GM21390 (cell line): ENCODE measurements at regions not wholly inside any gene's neighbourhood (a gene's known extent, or its start where the extent isn't known, plus 50 kb on each side); places are given as distances from the start of the nearest gene placed in this dataset.
"Not testable (repeated sequence)": the region's sequence is repeated elsewhere in the genome, so short reads cannot be mapped to it uniquely, and the experiment has no call there.

Experiments
- ATAC-seq: cut with Tn5 transposase; IDR thresholded peaks from one replicate; pipeline ENCODE4 v1.9.1; 2021; ENCODE audit not compliant: unreplicated experiment

DNA sequence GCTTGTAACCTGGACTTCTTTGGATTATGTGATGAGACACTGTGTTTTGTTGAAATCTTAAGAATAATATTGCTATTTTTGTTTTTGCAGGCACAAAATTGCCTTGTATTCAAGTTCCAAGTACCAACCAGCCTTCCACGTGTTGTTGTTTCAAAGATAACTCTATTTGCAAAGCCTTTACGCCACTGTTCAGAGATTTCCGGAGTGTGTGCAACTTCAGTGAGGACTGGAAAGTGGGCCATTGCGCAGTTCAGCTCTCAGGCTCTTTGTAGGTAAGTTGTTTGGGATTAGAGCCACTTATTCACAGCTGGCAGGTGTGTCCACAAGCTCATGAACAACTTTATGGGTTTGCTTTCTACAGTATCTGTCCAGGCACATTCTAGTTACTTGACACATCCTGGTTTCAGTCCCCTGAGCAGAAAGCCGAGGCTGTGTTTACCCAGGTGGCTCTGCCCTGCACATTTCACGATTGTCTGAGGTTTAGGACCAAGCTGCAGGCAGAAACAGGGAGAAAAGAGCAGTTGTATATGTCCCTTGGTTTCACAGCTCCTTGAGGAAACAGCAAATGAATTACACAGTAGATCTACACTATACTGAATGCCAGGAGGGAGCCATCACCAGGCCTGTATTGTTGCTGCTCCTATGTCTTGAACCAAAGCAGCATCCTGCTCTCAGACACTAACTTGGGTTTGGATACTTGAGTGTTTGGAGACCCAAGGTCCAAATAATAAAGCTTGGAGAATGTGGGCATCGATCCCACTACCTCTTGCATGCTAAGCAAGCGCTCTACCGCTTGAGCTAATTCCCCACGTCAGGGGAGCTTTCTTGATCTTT, 136.1 kb upstream of the ZNF322 start:
- not testable (repeated sequence) for ATAC-seq

DNA sequence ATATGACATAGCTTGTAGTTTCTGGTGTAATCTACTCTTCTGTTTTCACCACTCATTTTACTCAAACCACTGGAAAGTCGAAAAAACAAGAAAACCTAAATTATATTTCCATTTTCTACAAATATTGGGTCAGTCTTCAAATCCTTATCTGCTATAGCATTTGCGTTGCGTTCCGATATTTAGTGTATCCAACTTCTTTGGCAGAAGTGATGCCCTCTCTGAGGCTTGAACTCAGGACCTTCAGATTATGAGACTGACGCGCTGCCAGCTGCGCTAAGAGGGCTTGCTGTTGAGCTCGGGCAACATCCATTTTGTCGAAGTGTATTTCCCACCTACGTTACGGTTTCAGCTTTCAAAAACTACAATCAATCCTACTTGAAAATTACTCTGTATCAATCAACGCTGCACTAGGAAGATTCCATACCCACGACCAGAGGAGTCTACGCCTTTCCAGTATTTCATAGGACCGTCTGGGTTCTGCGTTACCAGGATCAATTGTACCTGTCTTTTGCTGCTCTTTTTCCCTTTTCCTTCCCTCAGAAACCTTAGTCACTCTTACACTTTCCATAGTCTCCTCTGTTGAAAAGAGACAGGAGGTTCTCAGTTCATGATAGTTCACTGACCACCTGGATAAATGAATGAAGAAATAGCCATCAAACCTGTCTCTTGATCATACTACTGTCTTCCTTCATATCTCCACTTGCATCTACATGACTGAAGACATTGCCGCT, 140.5 kb upstream of the ZNF322 start:
- ATAC-seq = not testable (repeated sequence)

DNA sequence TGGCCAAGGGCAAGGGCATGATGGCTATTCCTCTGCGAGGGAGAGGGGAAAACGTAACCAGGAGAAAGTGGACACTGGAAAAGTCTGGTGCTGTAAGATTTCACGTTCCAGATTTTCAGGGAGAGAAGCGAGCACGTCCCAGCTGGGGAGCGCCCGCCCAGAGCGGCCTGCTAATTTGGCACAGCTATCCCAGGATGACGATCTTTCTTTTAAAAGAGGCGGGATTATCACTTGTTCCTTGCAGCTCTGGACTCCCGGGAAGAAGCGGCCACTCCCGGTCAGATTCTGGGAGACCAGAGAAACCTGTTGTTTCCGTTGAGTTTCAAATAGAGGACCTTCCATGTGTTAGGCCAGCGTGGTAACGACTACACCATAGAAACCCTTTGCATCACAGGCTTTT, 144.2 kb upstream of the ZNF322 start:
- ATAC-seq = not testable (repeated sequence)

DNA sequence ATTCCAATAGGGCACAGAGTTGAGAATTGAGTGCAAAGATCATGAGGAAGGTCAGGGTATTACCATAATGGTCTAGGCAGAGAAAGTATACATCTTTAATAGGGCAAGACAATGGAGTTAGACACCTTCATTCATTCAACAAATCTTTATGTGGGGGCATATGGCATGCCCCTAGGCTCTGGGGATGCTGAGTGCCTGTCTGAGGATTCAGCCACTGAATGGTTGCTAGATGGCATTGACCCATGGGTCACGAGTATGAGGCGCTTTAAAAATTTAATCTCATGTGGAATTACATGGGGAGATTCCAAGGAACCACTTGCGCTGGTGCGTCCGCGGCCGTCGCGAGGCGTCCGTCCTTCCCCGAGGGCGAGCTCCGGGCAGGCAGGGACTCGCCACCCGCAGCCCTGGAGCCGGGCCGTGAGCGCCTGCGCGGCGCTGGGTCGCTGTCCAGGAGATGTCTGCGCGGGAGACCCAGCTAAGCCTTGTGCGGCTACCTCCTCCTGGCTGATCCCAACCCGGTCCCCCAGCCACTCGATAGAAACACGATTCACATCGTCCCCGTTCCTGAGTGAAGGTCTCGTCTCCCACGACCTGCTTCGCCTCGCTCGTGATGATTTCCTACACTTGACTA, 152.1 kb upstream of the ZNF322 start:
- ATAC-seq = not testable (repeated sequence)

DNA sequence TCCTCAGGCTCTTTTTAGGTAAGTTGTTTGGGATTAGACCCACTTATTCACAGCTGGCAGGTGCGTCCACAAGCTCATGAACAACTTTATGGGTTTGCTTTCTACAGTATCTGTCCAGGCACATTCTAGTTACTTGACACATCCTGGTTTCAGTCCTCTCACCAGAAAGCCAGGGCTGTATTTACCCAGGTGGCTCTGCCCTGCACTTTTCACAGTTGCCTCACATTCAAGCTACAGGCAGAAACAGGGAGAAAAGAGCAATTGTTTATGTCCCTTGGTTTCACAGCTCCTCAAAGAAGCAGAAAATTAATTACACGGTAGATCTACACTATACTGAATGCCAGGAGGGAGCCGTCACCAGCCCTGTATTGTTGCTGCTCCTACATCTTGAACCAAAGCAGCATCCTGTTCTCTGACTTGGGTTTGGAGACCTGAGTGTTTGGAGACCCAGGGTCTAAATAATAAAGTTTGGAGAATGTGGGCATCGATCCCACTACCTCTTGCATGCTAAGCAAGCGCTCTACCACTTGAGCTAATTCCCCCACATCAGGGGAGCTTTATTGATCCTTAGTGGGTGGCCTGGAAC, 159.2 kb upstream of the ZNF322 start:
- not testable (repeated sequence) for ATAC-seq

DNA sequence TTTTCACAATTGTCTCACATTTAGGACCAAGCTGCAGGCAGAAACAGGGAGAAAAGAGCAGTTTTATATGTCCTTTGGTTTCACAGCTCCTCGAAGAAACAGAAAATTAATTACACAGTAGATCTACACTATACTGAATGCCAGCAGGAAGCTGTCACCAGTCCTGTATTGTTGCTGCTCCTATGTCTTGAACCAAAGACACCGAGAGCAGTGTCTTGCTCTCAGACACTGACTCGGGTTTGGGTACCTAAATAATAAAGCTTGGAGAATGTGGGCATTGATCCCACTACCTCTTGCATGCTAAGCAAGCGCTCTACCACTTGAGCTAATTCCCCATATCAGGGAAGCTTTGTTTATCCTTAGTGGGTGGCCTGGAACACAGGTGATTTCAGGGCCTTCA, 168.4 kb upstream of the ZNF322 start:
- not testable (repeated sequence) for ATAC-seq

DNA sequence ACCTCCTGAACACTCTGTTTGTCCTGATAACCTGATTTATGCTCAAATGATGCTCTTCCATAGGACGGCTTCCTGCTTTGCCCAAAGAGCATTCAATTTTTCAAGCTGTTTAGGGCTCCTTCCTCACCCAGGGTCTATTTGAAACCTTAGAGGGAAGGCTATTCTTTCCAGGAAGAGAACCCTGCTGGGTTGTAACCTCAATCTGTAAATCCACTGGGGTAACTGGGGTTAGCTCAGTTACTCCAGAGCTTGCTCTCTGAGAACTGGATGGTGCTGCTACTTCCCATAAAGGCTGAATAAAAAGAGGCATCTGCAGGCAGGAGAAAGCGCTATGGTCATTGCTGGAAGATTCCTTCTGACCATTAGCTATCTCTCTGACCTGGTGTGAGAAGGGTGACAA, 169.9 kb upstream of the ZNF322 start:
- ATAC-seq = not testable (repeated sequence)

DNA sequence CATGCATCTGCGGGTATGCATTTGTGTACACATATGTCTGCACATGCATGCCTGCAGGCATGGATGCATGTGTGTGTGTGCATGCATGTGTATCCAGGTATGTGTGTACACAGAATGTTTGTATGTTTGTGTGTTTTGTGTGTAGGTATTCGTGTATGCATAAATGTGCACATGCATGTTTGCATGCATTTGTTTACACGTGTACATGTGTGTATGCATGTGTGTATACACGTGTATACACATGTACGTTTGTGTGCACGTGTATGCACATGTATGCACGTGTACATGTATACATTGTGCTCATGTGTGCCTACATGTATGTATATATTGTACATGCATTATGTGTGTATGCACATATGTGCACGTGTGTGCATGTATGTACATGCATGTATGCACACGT, 171.4 kb upstream of the ZNF322 start:
- ATAC-seq = not testable (repeated sequence)

DNA sequence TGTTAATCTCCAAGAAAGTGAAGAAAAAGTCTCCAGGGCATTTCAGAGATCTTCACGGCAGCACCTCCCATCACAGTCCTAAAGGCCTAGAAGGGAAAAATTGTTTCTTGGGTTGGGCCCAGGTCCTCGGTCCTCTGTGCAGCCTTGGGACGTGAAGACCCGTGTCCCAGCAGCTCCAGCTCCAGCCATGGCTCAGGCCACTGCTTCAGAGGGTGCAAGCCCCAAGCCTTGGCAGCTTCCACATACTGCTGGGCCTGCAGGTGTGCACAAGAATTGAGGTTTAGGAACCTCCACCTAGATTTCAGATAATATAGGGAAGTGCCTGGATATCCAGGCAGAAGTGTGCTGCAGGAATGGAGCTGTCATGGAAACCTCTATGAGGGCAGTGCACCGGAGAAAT, 176.2 kb upstream of the ZNF322 start:
- not testable (repeated sequence) for ATAC-seq

DNA sequence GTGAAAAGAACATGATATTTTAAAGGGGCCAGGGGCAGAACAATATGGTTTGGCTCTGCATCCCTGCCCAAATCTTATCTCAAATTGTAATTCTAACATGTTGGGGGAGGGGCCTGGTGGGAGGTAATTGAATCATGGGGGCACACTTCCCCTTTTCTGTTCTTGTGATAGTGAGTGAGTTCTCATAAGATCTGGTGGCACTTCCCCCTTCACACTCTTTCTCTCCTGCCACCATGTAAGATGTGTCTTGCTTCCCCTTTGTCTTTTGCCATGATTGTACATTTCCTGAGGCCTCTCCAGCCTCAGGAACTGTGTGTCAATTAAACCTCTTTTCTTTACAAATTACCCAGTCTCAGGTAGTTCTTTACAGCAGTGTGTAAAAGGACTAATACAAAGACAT, 177.1 kb upstream of the ZNF322 start:
- not testable (repeated sequence) for ATAC-seq

DNA sequence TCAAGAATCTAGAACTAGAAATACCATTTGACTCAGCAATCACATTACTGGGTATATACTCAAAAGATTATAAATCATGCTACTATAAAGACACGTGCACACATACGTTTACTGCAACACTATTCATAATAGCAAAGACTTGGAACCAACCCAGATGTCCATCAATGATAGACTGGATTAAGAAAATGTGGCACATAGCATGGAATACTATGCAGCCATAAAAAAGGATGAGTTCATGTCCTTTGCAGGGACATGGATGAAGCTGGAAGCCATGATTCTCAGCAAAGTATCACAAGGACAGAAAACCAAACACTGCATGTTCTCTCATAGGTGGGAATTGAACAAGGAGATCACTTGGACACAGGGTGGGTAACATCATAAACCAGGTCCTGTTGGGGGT, 185.3 kb upstream of the ZNF322 start:
- ATAC-seq = not testable (repeated sequence)

DNA sequence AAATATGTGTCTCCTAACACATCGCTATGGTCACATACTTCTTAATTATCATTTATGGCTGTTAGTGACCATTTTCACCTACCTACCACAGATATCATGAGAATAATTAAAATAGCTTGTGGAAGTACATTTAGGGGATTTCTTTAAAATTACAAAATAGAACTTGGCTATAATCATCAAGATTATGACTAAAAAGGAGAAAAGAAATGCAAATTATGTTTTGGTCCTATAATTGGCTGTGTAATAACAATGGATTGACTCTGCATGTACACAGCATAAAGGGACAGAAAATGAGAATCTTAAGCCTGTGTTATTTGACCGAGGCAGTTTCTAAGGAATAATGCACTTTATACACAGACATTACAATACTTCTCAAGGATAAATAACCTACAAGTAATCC, 197.7 kb upstream of the ZNF322 start:
- not testable (repeated sequence) for ATAC-seq

DNA sequence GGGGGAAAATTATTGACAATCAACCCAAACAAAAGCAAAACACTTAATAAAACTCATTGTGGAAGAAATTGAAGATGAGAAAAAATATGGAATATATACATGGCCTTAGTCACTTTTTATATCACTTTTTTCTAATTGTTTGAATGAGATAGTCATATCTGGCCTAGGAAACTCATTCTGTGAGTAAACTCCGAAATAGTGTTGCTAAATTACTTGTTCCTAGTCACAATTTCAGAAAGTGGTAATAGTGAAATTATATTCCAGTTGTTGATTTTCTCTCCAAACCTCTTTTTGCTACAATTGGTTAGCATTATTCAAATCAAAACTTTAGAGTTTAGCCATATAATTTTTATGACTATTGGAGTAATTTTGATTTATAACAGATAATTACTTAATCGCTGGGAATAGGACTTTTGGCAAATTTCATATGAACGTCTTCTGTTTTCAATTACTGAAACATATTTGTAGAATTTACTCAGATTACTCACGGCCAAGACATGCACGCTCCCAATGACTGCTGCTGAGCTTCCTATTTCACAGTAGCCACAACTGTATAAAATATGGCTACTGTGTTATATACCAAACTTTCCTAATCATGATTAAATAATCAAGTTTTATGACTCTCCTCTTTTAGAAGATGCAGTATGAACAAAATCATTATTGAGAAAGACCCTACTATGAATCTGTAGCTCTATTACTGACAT, 199.7 kb upstream of the ZNF322 start:
- ATAC-seq = not testable (repeated sequence)

DNA sequence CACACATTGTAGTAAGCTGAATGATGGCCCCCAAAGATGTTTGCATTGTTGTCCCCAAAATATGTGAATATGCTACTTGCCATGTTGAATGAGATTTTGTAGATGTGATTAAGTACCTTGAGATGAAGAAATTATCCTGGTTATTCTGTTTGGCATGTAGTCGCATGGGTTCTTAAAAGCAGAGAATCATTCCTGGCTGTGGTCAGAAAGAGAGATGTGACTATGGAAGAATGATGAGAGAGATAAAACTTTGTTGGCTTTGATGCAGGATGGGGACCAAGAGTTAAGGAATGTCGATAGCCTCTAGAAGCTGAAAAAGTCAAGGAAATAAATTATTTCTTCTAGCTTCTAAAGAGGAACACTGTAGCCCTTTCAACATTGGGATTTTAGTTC, 200.2 kb upstream of the ZNF322 start:
- ATAC-seq = not testable (repeated sequence)

DNA sequence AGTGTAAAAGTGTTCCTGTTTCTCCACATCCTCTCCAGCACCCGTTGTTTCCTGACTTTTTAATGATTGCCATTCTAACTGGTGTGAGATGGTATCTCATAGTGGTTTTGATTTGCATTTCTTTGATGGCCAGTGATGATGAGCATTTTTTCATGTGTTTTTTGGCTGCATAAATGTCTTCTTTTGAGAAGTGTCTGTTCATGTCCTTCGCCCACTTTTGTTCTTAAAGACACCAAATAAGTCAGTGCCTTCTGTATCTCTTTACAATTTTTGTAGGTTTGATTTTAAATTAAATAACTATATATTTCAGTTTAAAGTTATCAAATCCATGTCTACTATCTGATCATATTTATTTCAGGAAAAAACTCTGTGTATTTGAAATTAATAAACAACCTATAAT, 202.4 kb upstream of the ZNF322 start:
- ATAC-seq = not testable (repeated sequence)

DNA sequence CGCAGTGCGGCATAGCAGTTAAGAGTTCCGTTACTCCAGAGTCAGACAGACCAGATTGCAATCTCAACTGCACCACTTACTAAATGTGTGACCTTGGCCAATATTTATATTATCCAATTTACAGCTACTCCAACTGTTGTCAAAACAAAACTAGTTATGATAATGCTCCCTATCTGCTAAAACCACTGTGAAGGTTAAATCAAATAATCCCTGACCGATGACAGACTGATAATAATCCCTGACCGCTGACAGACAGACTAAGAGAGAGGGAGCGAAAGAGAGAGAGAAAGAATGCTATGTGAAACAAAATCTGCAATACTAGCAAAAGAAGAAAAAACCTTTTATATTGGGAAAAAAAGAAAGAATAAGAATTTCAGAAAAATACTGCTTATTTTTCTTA, 204.1 kb upstream of the ZNF322 start:
- ATAC-seq = not testable (repeated sequence)

DNA sequence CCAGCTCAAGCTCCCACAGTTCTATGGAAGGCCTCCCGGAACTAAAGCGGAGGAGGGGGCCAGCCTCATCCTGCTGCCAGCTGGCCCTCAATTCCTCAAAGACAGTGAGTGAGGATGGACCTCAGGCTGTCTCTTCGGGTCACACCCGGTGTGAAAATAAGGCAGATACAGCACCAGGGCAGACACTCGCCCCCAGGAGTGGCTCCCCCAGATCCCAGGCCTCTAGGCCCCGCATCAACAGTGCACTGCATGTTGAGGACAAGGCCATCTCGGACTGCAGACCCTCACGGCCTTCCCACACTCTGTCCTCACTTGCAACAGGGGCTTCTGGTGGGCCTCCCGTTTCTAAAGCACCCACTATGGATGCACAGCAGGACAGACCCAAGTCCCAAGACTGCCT, 239.2 kb upstream of the ZNF322 start:
- ATAC-seq = not testable (repeated sequence)

DNA sequence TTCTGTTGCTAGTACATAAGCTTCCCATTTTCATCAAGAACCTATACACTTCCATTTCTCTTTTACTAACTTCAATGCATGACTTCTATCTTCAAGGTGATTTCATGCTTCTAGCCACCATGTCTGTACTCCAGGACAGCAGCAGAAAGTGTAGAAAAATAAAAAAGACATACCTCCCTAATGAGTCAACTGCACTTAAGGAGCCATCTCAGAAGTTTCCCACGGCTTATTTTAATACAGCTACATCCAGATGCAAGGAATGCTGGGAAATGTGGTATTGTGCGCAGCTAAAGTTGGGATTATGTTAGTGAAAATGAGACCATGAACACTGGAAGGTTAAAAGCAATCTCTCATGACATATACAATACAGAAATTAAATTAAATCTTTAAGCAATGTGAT, 264.7 kb upstream of the ZNF322 start:
- ATAC-seq = not testable (repeated sequence)

DNA sequence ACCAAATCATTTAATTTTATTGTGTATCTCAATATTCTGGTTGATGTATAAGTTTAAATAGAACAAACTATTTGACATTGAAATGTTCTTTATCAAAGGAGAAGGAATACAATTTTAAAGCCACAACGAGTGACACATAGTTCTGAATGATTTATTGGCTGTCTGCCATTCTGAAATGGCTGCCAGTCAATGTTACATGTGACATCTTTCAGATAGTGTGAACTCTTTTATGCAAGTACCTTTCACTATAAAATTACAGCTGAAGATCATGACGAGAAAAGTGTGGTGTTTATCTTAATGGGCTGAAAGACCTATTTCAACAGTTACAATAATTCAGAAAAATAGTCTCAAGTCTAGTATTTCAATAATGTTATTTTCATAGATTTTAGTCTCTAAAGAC, 268.6 kb upstream of the ZNF322 start:
- ATAC-seq = not testable (repeated sequence)

DNA sequence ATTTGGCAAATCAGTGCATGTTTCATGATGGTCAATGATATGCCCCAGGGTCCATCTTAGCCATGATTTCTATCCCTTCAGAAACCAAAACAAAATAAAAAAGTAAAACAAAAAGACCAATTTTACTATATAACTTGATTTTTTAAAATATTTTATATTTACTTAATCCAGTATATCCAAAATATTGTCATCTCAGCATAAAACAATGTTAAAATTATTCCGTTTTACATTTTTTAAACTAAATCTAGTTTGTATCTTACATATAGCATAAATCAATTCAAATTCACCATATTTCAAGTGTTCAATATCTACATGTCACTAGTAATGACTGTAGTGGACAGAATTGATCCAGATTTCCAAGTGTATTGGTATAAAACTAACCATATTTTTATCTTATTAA, 277.7 kb upstream of the ZNF322 start:
- ATAC-seq = not testable (repeated sequence)

DNA sequence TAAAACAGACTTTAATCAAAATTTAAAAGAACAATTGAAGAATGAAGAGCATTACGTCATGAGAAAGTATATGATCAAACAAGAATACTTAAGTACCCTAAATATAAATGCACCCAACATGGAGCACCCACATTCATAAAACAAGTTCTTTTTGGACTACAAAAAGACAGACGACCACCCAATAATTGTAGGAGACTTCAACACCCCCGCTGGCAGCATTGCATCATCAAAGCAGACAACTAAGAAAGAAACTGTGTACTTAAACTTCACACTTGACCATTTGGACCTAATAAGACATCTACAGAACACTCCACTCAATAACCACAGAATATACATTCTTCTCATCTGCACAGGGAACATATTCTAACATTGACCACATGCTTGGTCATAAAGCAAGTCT, 291.7 kb upstream of the ZNF322 start:
- not testable (repeated sequence) for ATAC-seq
